HG03175 (cell line): ENCODE measurements at regions not wholly inside any gene's neighbourhood (a gene's known extent, or its start where the extent isn't known, plus 50 kb on each side); places are given as distances from the start of the nearest gene placed in this dataset.
"Not testable (repeated sequence)": the region's sequence is repeated elsewhere in the genome, so short reads cannot be mapped to it uniquely, and the experiment has no call there.

ENCODE experiments used
- ATAC-seq: cut with Tn5 transposase; IDR thresholded peaks from one replicate; pipeline ENCODE4 v1.9.1; 2021; ENCODE audit warnings: mild to moderate bottlenecking, moderate library complexity; ENCODE audit not compliant: unreplicated experiment

- ATAC-seq = no peak
Observed at GRCh38 chr10:62694537-62695126, 109.9 kb upstream of the ADO start.

GRCh38 chr10:62696798-62697197, 107.7 kb upstream of the ADO start:
- ATAC-seq = no peak

GRCh38 chr10:62699148-62699547, 105.4 kb upstream of the ADO start:
- no peak for ATAC-seq

GRCh38 chr10:62704121-62704520, 100.4 kb upstream of the ADO start:
- not testable (repeated sequence) for ATAC-seq

GRCh38 chr10:62705789-62706188, 98.7 kb upstream of the ADO start:
- ATAC-seq = no peak

GRCh38 chr10:62707810-62708209, 96.7 kb upstream of the ADO start:
- ATAC-seq = peak; percentile 65

- no peak for ATAC-seq
Observed at GRCh38 chr10:62708569-62708968, 96.0 kb upstream of the ADO start.

GRCh38 chr10:62709200-62709599, 95.3 kb upstream of the ADO start:
- no peak for ATAC-seq

GRCh38 chr10:62710182-62710581, 94.3 kb upstream of the ADO start:
- ATAC-seq = peak; percentile 57

GRCh38 chr10:62715383-62715782, 89.1 kb upstream of the ADO start:
- ATAC-seq = no peak

- ATAC-seq = no peak
Observed at GRCh38 chr10:62718585-62718984, 85.9 kb upstream of the ADO start.

- no peak for ATAC-seq
Observed at GRCh38 chr10:62719061-62719460, 85.5 kb upstream of the ADO start.

- ATAC-seq = no peak
Observed at GRCh38 chr10:62721687-62722086, 82.8 kb upstream of the ADO start.

GRCh38 chr10:62723375-62723774, 81.1 kb upstream of the ADO start:
- ATAC-seq = no peak

- ATAC-seq = no peak
Observed at GRCh38 chr10:62724465-62724864, 80.1 kb upstream of the ADO start.

- ATAC-seq = peak; percentile 89
Observed at GRCh38 chr10:62726142-62726541, 78.4 kb upstream of the ADO start.

- no peak for ATAC-seq
Observed at GRCh38 chr10:62726638-62727037, 77.9 kb upstream of the ADO start.

GRCh38 chr10:62727934-62728333, 76.6 kb upstream of the ADO start:
- no peak for ATAC-seq

GRCh38 chr10:62728479-62728878, 76.0 kb upstream of the ADO start:
- no peak for ATAC-seq

GRCh38 chr10:62732841-62733653, 71.5 kb upstream of the ADO start:
- peak; percentile 80 for ATAC-seq

GRCh38 chr10:62733654-62734293, 70.7 kb upstream of the ADO start:
- peak; percentile 3 for ATAC-seq
